Heart left ventricle (tissue), 16 donors: ENCODE measurements at regions not wholly inside any gene's neighbourhood (a gene's known extent, or its start where the extent isn't known, plus 50 kb on each side); places are given as distances from the start of the nearest gene placed in this dataset.

Experiments used
- ATAC-seq, 4 donors: fragments of 200-7000 bp; cut with Tn5 transposase; one replicate each; pipeline ENCODE4 v1.9.1; 2020 to 2022; ENCODE audit warnings: moderate library complexity in 4 of 4, mild to moderate bottlenecking in 3 of 4, moderate number of reproducible peaks in 1 of 4
- DNase-seq, 5 donors: peaks; one replicate each; pipeline ENCODE4 v3.0.0-alpha.2; 2020
- H3K27ac ChIP-seq, 12 donors: fragments of 200-600 bp; sonication (generic) in 4 of 12; one replicate each; pipeline versions ENCODE4 v1.5.0 to v1.8.0; 2016 to 2022; ENCODE audit warnings: mild to moderate bottlenecking in 2 of 12
- H3K27me3 ChIP-seq, 9 donors: fragments of 200-600 bp; sonication (generic) in 2 of 9; one replicate each; pipeline versions ENCODE4 v1.5.1 to v1.8.0; 2016 to 2022; ENCODE audit warnings: mild to moderate bottlenecking in 3 of 9
- H3K36me3 ChIP-seq, 9 donors: fragments of 200-600 bp; sonication (generic) in 2 of 9; one replicate each; pipeline versions ENCODE4 v1.5.0 to v1.8.0; 2018 to 2022; ENCODE audit warnings: mild to moderate bottlenecking in 2 of 9
- H3K4me1 ChIP-seq, 12 donors: fragments of 200-600 bp; sonication (generic) in 4 of 12; one replicate each; pipeline versions ENCODE4 v1.5.0 to v1.8.0; 2016 to 2022; ENCODE audit warnings: mild to moderate bottlenecking in 3 of 12
- H3K4me3 ChIP-seq, 12 donors: fragments of 200-600 bp; sonication (generic) in 4 of 12; one replicate each; pipeline versions ENCODE4 v1.5.0 to v1.8.0; 2017 to 2022; ENCODE audit warnings: mild to moderate bottlenecking in 9 of 12, moderate library complexity in 4 of 12
- H3K9me3 ChIP-seq, 12 donors: fragments of 200-600 bp; sonication (generic) in 4 of 12; one replicate each; pipeline versions ENCODE4 v1.5.0 to v1.8.0; 2016 to 2022; ENCODE audit warnings: mild to moderate bottlenecking in 1 of 12
- POLR2A ChIP-seq, 2 donors: fragments of 450-650 bp; IDR thresholded peaks; one replicate each; pipeline ENCODE4 v1.6.1; 2017; ENCODE audit warnings: antibody characterized with exemption in 2 of 2, mild to moderate bottlenecking in 2 of 2, moderate library complexity in 2 of 2
- WGBS, 4 donors: extraction: QIAGEN DNeasy Blood & Tissue Kit in 2 of 4; methylation state at CpG; one replicate each; pipeline versions ENCODE4 v1.1.5 to v1.1.7; 2013 to 2018; 5-methylcytosine and 5-hydroxymethylcytosine counted together
- intact Hi-C, 10 donors: fragments of 100-400 bp; cut with DNase I; formaldehyde crosslinking; loops; one replicate each; pipeline versions ENCODE4 v1.11.1 to v1.14.2; 2022
- TF ChIP-seq, protein P1 (sequence below), 12 donors: fragments of 200-600 bp; sonication (generic) in 4 of 12; IDR thresholded peaks; one replicate each; pipeline versions ENCODE4 v1.5.0 to v1.8.0; 2018 to 2022; ENCODE audit warnings: antibody characterized with exemption in 12 of 12, mild to moderate bottlenecking in 5 of 12
- donor health status: ischemic (EF 13 %, LVEDD 7.1; RV severe dilation, severe dysfunction).
- donor health status: healthy with polysubstance abuse.
- donor health status: DM: no; HTN: yes; CAD: no.
- donor health status: DM: no; HTN: no; CAD: no.
- donor health status: ischemic (EF 25% LVEDD 6.9; RV normal size, moderate dysfunction).
- donor health status: ischemic (EF 25% LVEDD 5.7; RV mildly dilated, moderate dysfunction).
- donor health status: healthy.
- donor health status: DM: yes; HTN: yes; CAD: no.
- donor health status: ischemic (EF 35%, LVEDD 5.7; RV mildly dilated, moderate dysfunction).
- donor health status: nonischemic (EF 11% LVEDD 7.7; RV severe dilation, severe dysfunction).
- donor health status: DM: yes; HTN: yes; CAD: no.
- donor health status: PGD.
- donor health status: ischemic (EF 29% LVEDD 5.4; RV normal size, mild dysfunction).
- donor health status: nonischemic (EF 23%, LVEDD 6.1; RV moderate dilation, normal function).

DNA sequence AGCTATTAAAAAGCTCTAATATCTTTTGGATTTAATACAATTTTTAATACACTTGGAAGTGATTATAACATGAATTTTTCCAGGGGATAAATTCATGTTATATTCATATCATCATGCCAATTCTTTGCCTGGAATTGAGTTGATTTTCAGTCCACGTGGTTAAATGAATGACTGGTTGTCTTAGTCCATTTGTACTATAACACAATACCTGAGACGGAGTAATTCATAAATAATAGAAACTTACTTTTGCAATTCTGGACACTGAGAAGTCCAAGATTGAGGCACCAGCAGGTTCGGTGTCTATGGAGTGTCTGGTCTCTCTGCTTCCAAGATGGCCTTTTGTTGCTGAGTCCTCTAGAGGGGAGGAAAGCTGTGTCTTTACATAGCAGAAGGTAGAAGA is 66.2 kb upstream of the TRDN start:
- intact Hi-C loops = no loop called here
- TF ChIP-seq, protein P1, sequence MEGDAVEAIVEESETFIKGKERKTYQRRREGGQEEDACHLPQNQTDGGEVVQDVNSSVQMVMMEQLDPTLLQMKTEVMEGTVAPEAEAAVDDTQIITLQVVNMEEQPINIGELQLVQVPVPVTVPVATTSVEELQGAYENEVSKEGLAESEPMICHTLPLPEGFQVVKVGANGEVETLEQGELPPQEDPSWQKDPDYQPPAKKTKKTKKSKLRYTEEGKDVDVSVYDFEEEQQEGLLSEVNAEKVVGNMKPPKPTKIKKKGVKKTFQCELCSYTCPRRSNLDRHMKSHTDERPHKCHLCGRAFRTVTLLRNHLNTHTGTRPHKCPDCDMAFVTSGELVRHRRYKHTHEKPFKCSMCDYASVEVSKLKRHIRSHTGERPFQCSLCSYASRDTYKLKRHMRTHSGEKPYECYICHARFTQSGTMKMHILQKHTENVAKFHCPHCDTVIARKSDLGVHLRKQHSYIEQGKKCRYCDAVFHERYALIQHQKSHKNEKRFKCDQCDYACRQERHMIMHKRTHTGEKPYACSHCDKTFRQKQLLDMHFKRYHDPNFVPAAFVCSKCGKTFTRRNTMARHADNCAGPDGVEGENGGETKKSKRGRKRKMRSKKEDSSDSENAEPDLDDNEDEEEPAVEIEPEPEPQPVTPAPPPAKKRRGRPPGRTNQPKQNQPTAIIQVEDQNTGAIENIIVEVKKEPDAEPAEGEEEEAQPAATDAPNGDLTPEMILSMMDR (IDR thresholded peaks at IDR 0.05) = no peak
- TF ChIP-seq POLR2A (IDR thresholded peaks at IDR 0.05) = no peak
- DNase-seq = no peak
- no peaks in the 10 kb centered on the region for H3K9me3 ChIP-seq
- H3K4me1 ChIP-seq = no peaks in the 10 kb centered on the region
- no peaks in the 10 kb centered on the region for H3K27me3 ChIP-seq
- ATAC-seq = no peak
- 86 to 91% (median 90%) methylated on average over 3 of the region's 3 CpGs for WGBS, 4 donors
- H3K27ac ChIP-seq = no peak overlapping the region
- H3K36me3 ChIP-seq = no peaks in the 10 kb centered on the region
- no peak overlapping the region for H3K4me3 ChIP-seq

DNA sequence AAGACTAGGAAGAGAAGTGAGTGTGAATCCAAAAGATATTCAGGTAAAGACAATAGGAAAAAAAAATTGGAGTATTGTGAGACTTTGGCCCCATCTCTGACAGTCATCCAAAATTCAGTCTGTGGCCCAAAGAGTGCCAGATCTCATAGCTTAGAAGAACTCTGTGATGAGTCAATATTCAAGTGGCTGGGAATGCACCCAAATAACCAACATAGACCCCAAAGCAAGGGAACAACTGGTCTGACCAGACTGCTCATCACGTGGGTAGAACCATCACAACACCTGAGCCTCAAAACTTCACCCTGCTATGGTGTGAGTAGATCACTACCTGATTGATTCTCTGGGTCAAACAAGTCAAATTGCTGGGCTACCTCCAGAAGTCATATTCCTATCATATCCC is 51.1 kb upstream of the TRDN start:
- Histone ChIP-seq H3K36me3 (no peaks in the 10 kb centered on the region), H3K4me3 (no peak overlapping the region), H3K4me1 (no peaks in the 10 kb centered on the region), H3K27ac (no peak overlapping the region), H3K27me3 (no peaks in the 10 kb centered on the region), H3K9me3 (no peaks in the 10 kb centered on the region)
- intact Hi-C loops = no loop called here
- no peak for ATAC-seq
- no peak for TF ChIP-seq POLR2A (IDR thresholded peaks at IDR 0.05)
- TF ChIP-seq, protein P1 (IDR thresholded peaks at IDR 0.05) = no peak
- DNase-seq = no peak
- WGBS, 4 donors = 75 to 84% (median 81%) methylated on average over 1 of the region's 1 CpG
